IPS-NIHi11 (cell line): ENCODE measurements at regions not wholly inside any gene's neighbourhood (a gene's known extent, or its start where the extent isn't known, plus 50 kb on each side); places are given as distances from the start of the nearest gene placed in this dataset.

Experiments
- DNase-seq: peaks from one replicate; pipeline ENCODE4 v3.0.0; 2012; ENCODE audit warnings: mixed read lengths, low spot score

GRCh38 chr5:98064118-98064685, 709.3 kb upstream of the RGMB start:
- DNase-seq: no peak

- DNase-seq: no peak
These were observed 708.1 kb upstream of the RGMB start for GRCh38 chr5:98065261-98065909.

- DNase-seq: no peak
These were observed 706.6 kb upstream of the RGMB start for GRCh38 chr5:98066910-98067309.

GRCh38 chr5:98069876-98070512, 703.5 kb upstream of the RGMB start:
- no peak for DNase-seq

- DNase-seq: no peak
These were observed 700.5 kb upstream of the RGMB start for GRCh38 chr5:98072921-98073320.

- no peak for DNase-seq
These were observed 697.0 kb upstream of the RGMB start for GRCh38 chr5:98076501-98076900.

GRCh38 chr5:98085593-98085992, 687.9 kb upstream of the RGMB start:
- no peak for DNase-seq

- no peak for DNase-seq
These were observed 678.4 kb upstream of the RGMB start for GRCh38 chr5:98095072-98095471.

- no peak for DNase-seq
These were observed 677.3 kb upstream of the RGMB start for GRCh38 chr5:98096155-98096554.

- no peak for DNase-seq
These were observed 673.9 kb upstream of the RGMB start for GRCh38 chr5:98099448-98100105.

GRCh38 chr5:98101131-98101530, 672.3 kb upstream of the RGMB start:
- no peak for DNase-seq

- no peak for DNase-seq
These were observed 670.5 kb upstream of the RGMB start for GRCh38 chr5:98102936-98103335.

GRCh38 chr5:98103807-98104206, 669.7 kb upstream of the RGMB start:
- DNase-seq: no peak

GRCh38 chr5:98104454-98105188, 668.8 kb upstream of the RGMB start:
- DNase-seq: no peak

- no peak for DNase-seq
These were observed 667.8 kb upstream of the RGMB start for GRCh38 chr5:98105681-98106080.

GRCh38 chr5:98106116-98107031, 667.1 kb upstream of the RGMB start:
- DNase-seq: no peak

GRCh38 chr5:98108497-98108896, 665.0 kb upstream of the RGMB start:
- DNase-seq: no peak

- no peak for DNase-seq
These were observed 663.9 kb upstream of the RGMB start for GRCh38 chr5:98109561-98110006.

- no peak for DNase-seq
These were observed 663.2 kb upstream of the RGMB start for GRCh38 chr5:98110282-98110691.

GRCh38 chr5:98110791-98111190, 662.7 kb upstream of the RGMB start:
- DNase-seq: no peak

GRCh38 chr5:98111686-98112085, 661.8 kb upstream of the RGMB start:
- no peak for DNase-seq
